ENCODE measurements at regions not wholly inside any gene's neighbourhood (a gene's known extent, or its start where the extent isn't known, plus 50 kb on each side); places are given as distances from the start of the nearest gene placed in this dataset.

- TF ChIP-seq, protein P1, sequence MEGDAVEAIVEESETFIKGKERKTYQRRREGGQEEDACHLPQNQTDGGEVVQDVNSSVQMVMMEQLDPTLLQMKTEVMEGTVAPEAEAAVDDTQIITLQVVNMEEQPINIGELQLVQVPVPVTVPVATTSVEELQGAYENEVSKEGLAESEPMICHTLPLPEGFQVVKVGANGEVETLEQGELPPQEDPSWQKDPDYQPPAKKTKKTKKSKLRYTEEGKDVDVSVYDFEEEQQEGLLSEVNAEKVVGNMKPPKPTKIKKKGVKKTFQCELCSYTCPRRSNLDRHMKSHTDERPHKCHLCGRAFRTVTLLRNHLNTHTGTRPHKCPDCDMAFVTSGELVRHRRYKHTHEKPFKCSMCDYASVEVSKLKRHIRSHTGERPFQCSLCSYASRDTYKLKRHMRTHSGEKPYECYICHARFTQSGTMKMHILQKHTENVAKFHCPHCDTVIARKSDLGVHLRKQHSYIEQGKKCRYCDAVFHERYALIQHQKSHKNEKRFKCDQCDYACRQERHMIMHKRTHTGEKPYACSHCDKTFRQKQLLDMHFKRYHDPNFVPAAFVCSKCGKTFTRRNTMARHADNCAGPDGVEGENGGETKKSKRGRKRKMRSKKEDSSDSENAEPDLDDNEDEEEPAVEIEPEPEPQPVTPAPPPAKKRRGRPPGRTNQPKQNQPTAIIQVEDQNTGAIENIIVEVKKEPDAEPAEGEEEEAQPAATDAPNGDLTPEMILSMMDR (IDR thresholded peaks at IDR 0.05; ENCODE audit: poor library complexity, severe bottlenecking): no peak
- no peak for TF ChIP-seq EP300 (conservative IDR thresholded peaks at IDR 0.05; ENCODE audit: poor library complexity, severe bottlenecking)
- no peak for TF ChIP-seq REST (IDR thresholded peaks at IDR 0.05; ENCODE audit: borderline replicate concordance)
- TF ChIP-seq POLR2AphosphoS5 (IDR thresholded peaks at IDR 0.05): no peak
These were observed 522.2 kb downstream of the EDEM1 start for GRCh38 chr3:5709714-5710113.
